ENCODE measurements at regions not wholly inside any gene's neighbourhood (a gene's known extent, or its start where the extent isn't known, plus 50 kb on each side); places are given as distances from the start of the nearest gene placed in this dataset.

GRCh38 chr12:72148709-72149108 lies 123.5 kb upstream of the TRHDE start:
- TF ChIP-seq YY1 (IDR thresholded peaks at IDR 0.05; ENCODE audit: extremely low read depth, insufficient replicate concordance, low read depth, low read length) (no peak), POLR2AphosphoS5 (IDR thresholded peaks at IDR 0.05; ENCODE audit: low read depth, low read length) (no peak), CTCF (IDR thresholded peaks at IDR 0.05 in 2 of 3, conservative IDR thresholded peaks at IDR 0.05 in 1 of 3; ENCODE audit: borderline replicate concordance in 1 of 3, insufficient read depth in 1 of 3, low read depth in 2 of 3, low read length in 2 of 3) (no peak)

All from HCT116 (cell line).